ENCODE measurements at regions not wholly inside any gene's neighbourhood (a gene's known extent, or its start where the extent isn't known, plus 50 kb on each side); places are given as distances from the start of the nearest gene placed in this dataset.

GRCh38 chr11:81380395-81380794, 1353.3 kb downstream of the FAM181B start:
- Histone ChIP-seq H3K4me3 (ENCODE audit: low read depth, low read length) (no peak overlapping the region), H3K27me3 (ENCODE audit: control insufficient read depth, insufficient read depth, low read length) (no peaks in the 10 kb centered on the region), H3K36me3 (ENCODE audit: control insufficient read depth, insufficient read depth, low read length) (no peaks in the 10 kb centered on the region)
- TF ChIP-seq, protein P1, sequence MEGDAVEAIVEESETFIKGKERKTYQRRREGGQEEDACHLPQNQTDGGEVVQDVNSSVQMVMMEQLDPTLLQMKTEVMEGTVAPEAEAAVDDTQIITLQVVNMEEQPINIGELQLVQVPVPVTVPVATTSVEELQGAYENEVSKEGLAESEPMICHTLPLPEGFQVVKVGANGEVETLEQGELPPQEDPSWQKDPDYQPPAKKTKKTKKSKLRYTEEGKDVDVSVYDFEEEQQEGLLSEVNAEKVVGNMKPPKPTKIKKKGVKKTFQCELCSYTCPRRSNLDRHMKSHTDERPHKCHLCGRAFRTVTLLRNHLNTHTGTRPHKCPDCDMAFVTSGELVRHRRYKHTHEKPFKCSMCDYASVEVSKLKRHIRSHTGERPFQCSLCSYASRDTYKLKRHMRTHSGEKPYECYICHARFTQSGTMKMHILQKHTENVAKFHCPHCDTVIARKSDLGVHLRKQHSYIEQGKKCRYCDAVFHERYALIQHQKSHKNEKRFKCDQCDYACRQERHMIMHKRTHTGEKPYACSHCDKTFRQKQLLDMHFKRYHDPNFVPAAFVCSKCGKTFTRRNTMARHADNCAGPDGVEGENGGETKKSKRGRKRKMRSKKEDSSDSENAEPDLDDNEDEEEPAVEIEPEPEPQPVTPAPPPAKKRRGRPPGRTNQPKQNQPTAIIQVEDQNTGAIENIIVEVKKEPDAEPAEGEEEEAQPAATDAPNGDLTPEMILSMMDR (IDR thresholded peaks at IDR 0.05; ENCODE audit: insufficient read depth, low read length, poor library complexity, severe bottlenecking), result no peak
- DNase-seq (ENCODE audit: low read depth), result no peak

- no peak overlapping the region for H3K4me3 ChIP-seq (ENCODE audit: low read depth, low read length)
- TF ChIP-seq, protein P1 (IDR thresholded peaks at IDR 0.05; ENCODE audit: insufficient read depth, low read length, poor library complexity, severe bottlenecking), result no peak
- no peaks in the 10 kb centered on the region for H3K27me3 ChIP-seq (ENCODE audit: control insufficient read depth, insufficient read depth, low read length)
- no peak for DNase-seq (ENCODE audit: low read depth)
- no peaks in the 10 kb centered on the region for H3K36me3 ChIP-seq (ENCODE audit: control insufficient read depth, insufficient read depth, low read length)
Measured at GRCh38 chr11:81377418-81377817, 1356.2 kb downstream of the FAM181B start.

- H3K27me3 ChIP-seq (ENCODE audit: control insufficient read depth, insufficient read depth, low read length), result no peaks in the 10 kb centered on the region
- no peaks in the 10 kb centered on the region for H3K36me3 ChIP-seq (ENCODE audit: control insufficient read depth, insufficient read depth, low read length)
- no peak overlapping the region for H3K4me3 ChIP-seq (ENCODE audit: low read depth, low read length)
- TF ChIP-seq, protein P1 (IDR thresholded peaks at IDR 0.05; ENCODE audit: insufficient read depth, low read length, poor library complexity, severe bottlenecking), result no peak
- DNase-seq (ENCODE audit: low read depth), result no peak
Measured at GRCh38 chr11:81373986-81374385, 1359.7 kb downstream of the FAM181B start.

- TF ChIP-seq, protein P1 (IDR thresholded peaks at IDR 0.05; ENCODE audit: insufficient read depth, low read length, poor library complexity, severe bottlenecking), result no peak
Measured at GRCh38 chr11:81368192-81368591, 1365.5 kb downstream of the FAM181B start.

DNA sequence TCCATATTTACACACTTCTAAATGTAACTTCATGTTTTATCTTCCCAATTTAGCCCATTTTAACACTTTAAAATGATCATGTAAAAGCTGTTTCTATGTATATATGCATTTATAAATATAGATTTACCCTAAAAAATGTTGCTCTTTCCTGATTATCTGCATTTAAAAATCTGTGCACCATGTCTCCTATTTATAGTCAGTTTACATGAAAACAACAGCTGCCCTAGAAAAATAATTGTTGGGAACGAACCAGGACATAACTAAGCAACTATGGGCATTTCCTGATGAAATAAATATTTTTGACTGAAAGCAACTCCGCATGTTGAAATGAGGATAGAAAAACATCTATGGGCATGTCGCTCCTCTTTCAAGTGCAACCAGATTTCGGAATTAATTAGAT, 1368.2 kb downstream of the FAM181B start:
- DNase-seq (ENCODE audit: low read depth), result no peak
- Histone ChIP-seq H3K27me3 (ENCODE audit: control insufficient read depth, insufficient read depth, low read length) (no peaks in the 10 kb centered on the region), H3K4me3 (ENCODE audit: low read depth, low read length) (no peak overlapping the region), H3K36me3 (ENCODE audit: control insufficient read depth, insufficient read depth, low read length) (no peaks in the 10 kb centered on the region)
- TF ChIP-seq, protein P1 (IDR thresholded peaks at IDR 0.05; ENCODE audit: insufficient read depth, low read length, poor library complexity, severe bottlenecking), result no peak

More at GRCh38 chr11:81368192-81368591, 1365.5 kb downstream of the FAM181B start:
- Histone ChIP-seq H3K36me3 (ENCODE audit: control insufficient read depth, insufficient read depth, low read length) (no peaks in the 10 kb centered on the region), H3K27me3 (ENCODE audit: control insufficient read depth, insufficient read depth, low read length) (no peaks in the 10 kb centered on the region), H3K4me3 (ENCODE audit: low read depth, low read length) (no peak overlapping the region)
- no peak for DNase-seq (ENCODE audit: low read depth)

- no peaks in the 10 kb centered on the region for H3K36me3 ChIP-seq (ENCODE audit: control insufficient read depth, insufficient read depth, low read length)
- no peak overlapping the region for H3K4me3 ChIP-seq (ENCODE audit: low read depth, low read length)
- no peaks in the 10 kb centered on the region for H3K27me3 ChIP-seq (ENCODE audit: control insufficient read depth, insufficient read depth, low read length)
- TF ChIP-seq, protein P1 (IDR thresholded peaks at IDR 0.05; ENCODE audit: insufficient read depth, low read length, poor library complexity, severe bottlenecking), result no peak
- DNase-seq (ENCODE audit: low read depth), result no peak
Measured at GRCh38 chr11:81359476-81359875, 1374.2 kb downstream of the FAM181B start.
